ENCODE measurements at regions not wholly inside any gene's neighbourhood (a gene's known extent, or its start where the extent isn't known, plus 50 kb on each side); places are given as distances from the start of the nearest gene placed in this dataset.

DNA sequence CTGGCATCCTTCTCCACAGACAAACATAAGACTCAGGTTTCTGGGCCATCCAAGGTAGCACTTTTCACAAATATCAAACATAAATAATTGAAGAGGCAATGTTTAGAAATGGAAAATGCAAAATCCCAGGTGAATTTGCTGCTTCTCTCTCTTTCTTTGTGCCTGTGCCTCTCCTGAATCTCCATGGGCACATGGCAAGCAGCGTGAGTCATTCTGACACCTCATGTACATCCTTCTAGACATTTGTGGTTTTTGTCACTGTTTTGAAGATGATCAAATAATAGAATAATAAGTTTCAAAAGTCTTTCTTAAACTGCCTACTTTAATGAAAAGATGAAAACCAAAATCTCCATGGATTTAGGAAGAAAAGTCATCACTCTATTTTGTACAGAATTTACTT is 60.3 kb upstream of the RAB11FIP2 start:
- DNase-seq (ENCODE audit: low read depth), result no peak

DNA sequence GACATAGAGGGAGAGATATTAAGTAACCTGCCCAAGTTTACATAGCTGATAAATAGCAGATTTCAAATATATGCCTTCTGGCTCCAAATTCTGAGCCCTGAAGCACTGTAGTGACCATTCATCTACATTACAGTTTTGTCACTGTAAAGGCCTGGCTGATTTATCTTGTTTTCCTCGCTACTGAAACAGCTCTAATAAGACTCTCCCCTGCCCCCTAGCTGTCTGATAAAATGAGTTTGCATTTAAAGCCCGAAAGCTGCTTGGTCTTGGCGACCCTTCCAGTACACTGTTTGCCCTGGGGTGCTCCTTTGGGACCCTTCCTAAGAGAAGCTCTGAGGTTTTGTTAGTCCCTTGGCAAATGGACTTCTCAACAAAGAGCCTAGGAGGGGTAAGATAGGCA is 59.7 kb upstream of the RAB11FIP2 start:
- no peak for DNase-seq (ENCODE audit: low read depth)

DNA sequence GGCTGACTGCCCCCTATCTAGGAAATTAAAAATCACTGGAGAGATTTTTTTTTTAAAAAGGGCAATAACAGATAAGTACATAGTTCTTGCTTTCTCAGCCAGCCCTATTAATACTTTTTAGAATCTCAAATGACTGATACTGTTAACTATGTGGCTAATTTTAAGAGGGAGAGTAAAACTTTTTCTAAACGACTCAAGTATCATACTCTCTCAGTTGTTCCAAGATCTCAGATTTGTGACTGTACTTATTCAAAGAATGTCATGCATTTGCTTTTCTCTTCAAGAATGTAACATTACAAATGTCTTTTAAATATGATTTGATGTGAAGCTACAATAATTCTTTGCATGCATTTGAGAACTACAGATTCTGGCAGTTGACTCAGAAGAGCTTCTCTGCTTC is 55.4 kb upstream of the RAB11FIP2 start:
- no peak for DNase-seq (ENCODE audit: low read depth)

DNA sequence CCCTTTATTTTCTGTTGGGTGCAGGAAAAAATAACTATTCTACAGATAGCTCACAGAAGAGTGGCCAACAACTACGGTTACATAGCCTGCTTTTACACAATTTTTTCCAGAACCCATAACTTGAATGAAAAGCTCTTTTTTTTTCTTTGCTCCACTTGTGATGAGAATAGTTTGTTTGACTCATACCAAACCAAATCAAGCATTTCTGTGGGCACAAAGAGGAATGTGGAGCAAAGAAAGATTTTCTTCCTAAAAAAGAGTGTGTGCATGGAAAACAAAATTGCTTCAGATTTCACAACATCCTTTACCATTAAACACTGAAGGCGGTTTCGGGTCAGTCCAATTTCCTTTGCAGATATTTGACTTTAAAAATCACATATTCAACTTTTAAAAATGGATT is 54.8 kb upstream of the RAB11FIP2 start:
- DNase-seq (ENCODE audit: low read depth), result no peak
